Spleen (tissue), 11 donors: ENCODE measurements at regions not wholly inside any gene's neighbourhood (a gene's known extent, or its start where the extent isn't known, plus 50 kb on each side); places are given as distances from the start of the nearest gene placed in this dataset.

ENCODE experiments used
- DNase-seq: peaks from one replicate; pipeline ENCODE4 v3.0.0-alpha.2; 2020
- H3K27ac ChIP-seq, 8 donors: fragments of 200-600 bp; sonication (generic) in 7 of 8; 1 replicate in 4 of 8; 2 replicates in 4 of 8; pipeline versions ENCODE4 v1.5.0 to v1.8.0; 2016 to 2021; ENCODE audit warnings: inconsistent platforms in 4 of 8, mild to moderate bottlenecking in 4 of 8, moderate library complexity in 1 of 8
- H3K27me3 ChIP-seq, 7 donors: fragments of 200-600 bp; sonication (generic) in 6 of 7; replicated peaks in 1 of 7; 1 replicate in 4 of 7; 2 replicates in 3 of 7; pipeline versions ENCODE4 v1.5.0 to v1.8.0; 2016 to 2021; ENCODE audit warnings: inconsistent platforms in 3 of 7, mild to moderate bottlenecking in 1 of 7
- H3K36me3 ChIP-seq, 6 donors: fragments of 200-600 bp; sonication (generic) in 5 of 6; 1 replicate in 4 of 6; 2 replicates in 2 of 6; pipeline versions ENCODE4 v1.5.0 to v1.8.0; 2016 to 2021; ENCODE audit warnings: inconsistent platforms in 2 of 6
- H3K4me1 ChIP-seq, 6 donors: fragments of 200-600 bp; sonication (generic) in 5 of 6; 1 replicate in 3 of 6; 2 replicates in 3 of 6; pipeline versions ENCODE4 v1.5.0 to v1.8.0; 2016 to 2021; ENCODE audit warnings: inconsistent platforms in 3 of 6
- H3K4me3 ChIP-seq, 8 donors: fragments of 200-600 bp; sonication (generic) in 7 of 8; 1 replicate in 4 of 8; 2 replicates in 4 of 8; pipeline versions ENCODE4 v1.5.0 to v1.8.0; 2016 to 2021; ENCODE audit warnings: inconsistent platforms in 4 of 8, mild to moderate bottlenecking in 4 of 8, moderate library complexity in 2 of 8
- H3K9me3 ChIP-seq, 8 donors: fragments of 200-600 bp; sonication (generic) in 7 of 8; 1 replicate in 4 of 8; 2 replicates in 4 of 8; pipeline versions ENCODE4 v1.5.0 to v1.8.0; 2016 to 2021; ENCODE audit warnings: inconsistent platforms in 4 of 8
- CTCF ChIP-seq, 11 experiments: fragments of 200-600 bp in 7 of 11; fragments of 450-650 bp in 4 of 11; sonication (generic) in 4 of 11; IDR thresholded peaks in 8 of 11; conservative IDR thresholded peaks in 3 of 11; 1 replicate in 7 of 11; 2 replicates in 4 of 11; pipeline versions ENCODE4 v1.4.0 to v1.8.0; 2016 to 2021; ENCODE audit warnings: antibody characterized with exemption in 11 of 11, inconsistent platforms in 4 of 11, mild to moderate bottlenecking in 1 of 11
- POLR2A ChIP-seq, 3 donors: fragments of 450-650 bp; IDR thresholded peaks; one replicate each; pipeline ENCODE4 v1.5.1; 2017; ENCODE audit warnings: antibody characterized with exemption in 3 of 3, mild to moderate bottlenecking in 1 of 3
- POLR2AphosphoS5 ChIP-seq, 3 donors: sonication (generic); formaldehyde crosslinking; IDR thresholded peaks; one replicate each; pipeline ENCODE4 v1.5.1; 2017; ENCODE audit warnings: antibody characterized with exemption in 3 of 3
- WGBS, 5 donors: extraction: QIAGEN DNeasy Blood & Tissue Kit in 3 of 5; methylation state at CpG; one replicate each; pipeline versions ENCODE4 v1.1.5 to v1.1.7; 2013 to 2018; 5-methylcytosine and 5-hydroxymethylcytosine counted together
- intact Hi-C: fragments of 100-400 bp; cut with DNase I; formaldehyde crosslinking; loops from one replicate; pipeline ENCODE4 v1.15.0; 2023; ENCODE audit warnings: low total_unique reads
- donor health status: healthy with polysubstance abuse.
- donor health status: DM: no; HTN: no; CAD: no; lungs with moderate emphysema.
- donor health status: DM: no; HTN: no; CAD: no.
- donor health status: Bipolar disorder and iron deficiency.
- donor health status: healthy.
- donor health status: DM: no; HTN: no; CAD: no.
- donor health status: DM: yes; HTN: yes; CAD: no.

- Histone ChIP-seq H3K4me3 (no peak overlapping the region), H3K4me1 (no peaks in the 10 kb centered on the region), H3K27me3 (no peaks in the 10 kb centered on the region), H3K36me3 (no peaks in the 10 kb centered on the region), H3K9me3 (no peaks in the 10 kb centered on the region), H3K27ac (no peak overlapping the region)
- WGBS, 5 donors = 93 to 97% (median 94%) methylated on average over 5 of the region's 5 CpGs
- no peak for DNase-seq
- TF ChIP-seq POLR2A (IDR thresholded peaks at IDR 0.05) = no peak
- TF ChIP-seq POLR2AphosphoS5 (IDR thresholded peaks at IDR 0.05) = no peak
- intact Hi-C loops = no loop called here
These were observed 207.5 kb downstream of the ARHGAP12 start for GRCh38 chr10:31721096-31721495.

GRCh38 chr10:31720546-31720945 lies 208.1 kb downstream of the ARHGAP12 start:
- Histone ChIP-seq H3K27me3 (no peaks in the 10 kb centered on the region), H3K4me1 (no peaks in the 10 kb centered on the region), H3K9me3 (no peaks in the 10 kb centered on the region), H3K4me3 (no peak overlapping the region), H3K27ac (no peak overlapping the region), H3K36me3 (no peaks in the 10 kb centered on the region)
- WGBS, 5 donors = 53 to 85% (median 66%) methylated on average over 1 of the region's 1 CpG
- TF ChIP-seq POLR2A (IDR thresholded peaks at IDR 0.05) (no peak), POLR2AphosphoS5 (IDR thresholded peaks at IDR 0.05) (no peak)
- no peak for DNase-seq
- intact Hi-C loops = no loop called here

GRCh38 chr10:31709476-31709875 lies 219.2 kb downstream of the ARHGAP12 start:
- intact Hi-C loops = no loop called here
- H3K36me3 ChIP-seq = no peaks in the 10 kb centered on the region
- peaks cover 21 to 49% (median 32%) of the 10 kb centered on the region in 6 donors for H3K4me1 ChIP-seq
- no peak for TF ChIP-seq POLR2A (IDR thresholded peaks at IDR 0.05)
- TF ChIP-seq POLR2AphosphoS5 (IDR thresholded peaks at IDR 0.05) = no peak
- TF ChIP-seq CTCF (IDR thresholded peaks at IDR 0.05 in 8 of 11, conservative IDR thresholded peaks at IDR 0.05 in 3 of 11) = no peak
- no peak for DNase-seq
- H3K27ac ChIP-seq = no peak overlapping the region
- no peaks in the 10 kb centered on the region for H3K27me3 ChIP-seq
- H3K9me3 ChIP-seq = peaks cover 0 to 40% (median 33%) of the 10 kb centered on the region in 8 donors
- H3K4me3 ChIP-seq = no peak overlapping the region

GRCh38 chr10:31709028-31709427 lies 219.6 kb downstream of the ARHGAP12 start:
- H3K27me3 ChIP-seq = no peaks in the 10 kb centered on the region
- peaks cover 21 to 49% (median 32%) of the 10 kb centered on the region in 6 donors for H3K4me1 ChIP-seq
- no peak for DNase-seq
- H3K36me3 ChIP-seq = no peaks in the 10 kb centered on the region
- intact Hi-C loops = no loop called here
- TF ChIP-seq POLR2A (IDR thresholded peaks at IDR 0.05) = no peak
- TF ChIP-seq CTCF (IDR thresholded peaks at IDR 0.05 in 8 of 11, conservative IDR thresholded peaks at IDR 0.05 in 3 of 11) = no peak
- TF ChIP-seq POLR2AphosphoS5 (IDR thresholded peaks at IDR 0.05) = no peak
- H3K9me3 ChIP-seq = peaks cover 0 to 40% (median 33%) of the 10 kb centered on the region in 8 donors
- H3K4me3 ChIP-seq = no peak overlapping the region
- peak overlapping the region in 5 of 8 donors; percentile 73 to 88 (median 77) for H3K27ac ChIP-seq
- 69 to 78% (median 72%) methylated on average over 3 of the region's 3 CpGs for WGBS, 5 donors

- Histone ChIP-seq H3K27me3 (no peaks in the 10 kb centered on the region), H3K9me3 (peaks cover 0 to 41% (median 33%) of the 10 kb centered on the region in 8 donors), H3K4me3 (no peak overlapping the region), H3K36me3 (no peaks in the 10 kb centered on the region), H3K4me1 (peaks cover 21 to 49% (median 32%) of the 10 kb centered on the region in 6 donors), H3K27ac (peak overlapping the region in 7 of 8 donors; percentile 72 to 88 (median 77))
- no peak for DNase-seq
- intact Hi-C loops = no loop called here
- TF ChIP-seq POLR2AphosphoS5 (IDR thresholded peaks at IDR 0.05) (no peak), CTCF (IDR thresholded peaks at IDR 0.05 in 8 of 11, conservative IDR thresholded peaks at IDR 0.05 in 3 of 11) (no peak), POLR2A (IDR thresholded peaks at IDR 0.05) (no peak)
- WGBS, 5 donors = 63 to 82% (median 65%) methylated on average over 9 of the region's 9 CpGs
These were observed 220.2 kb downstream of the ARHGAP12 start for GRCh38 chr10:31708474-31708873.
